SK-MEL-5 (cell line): ENCODE measurements at regions not wholly inside any gene's neighbourhood (a gene's known extent, or its start where the extent isn't known, plus 50 kb on each side); places are given as distances from the start of the nearest gene placed in this dataset.
"Not testable (repeated sequence)": the region's sequence is repeated elsewhere in the genome, so short reads cannot be mapped to it uniquely, and the experiment has no call there.

Experiments
- DNase-seq: peaks from one replicate; pipeline ENCODE4 v3.0.0-alpha.2; 2016; ENCODE audit warnings: low read depth, low spot score
- in situ Hi-C: cut with HindIII; loops from 2 replicates; pipeline ENCODE4 v1.10.0; 2016; ENCODE audit warnings: low sequenced_read_pairs, high pct_unique_total_duplicates, low pct_unique_long_range_greater_than_20kb

- DNase-seq = no peak
- in situ Hi-C loops = no loop called here
These were observed 70.4 kb downstream of the TDRD15 start for GRCh38 chr2:21194147-21194546.

GRCh38 chr2:21194858-21195271 lies 71.1 kb downstream of the TDRD15 start:
- peak; percentile 89 for DNase-seq
- in situ Hi-C loops = no loop called here

- in situ Hi-C loops = no loop called here
These were observed 71.6 kb downstream of the TDRD15 start for GRCh38 chr2:21195326-21195725.

GRCh38 chr2:21198637-21199036 lies 74.9 kb downstream of the TDRD15 start:
- in situ Hi-C loops = no loop called here
- DNase-seq = no peak

More at GRCh38 chr2:21195326-21195725, 71.6 kb downstream of the TDRD15 start:
- DNase-seq = no peak

- no peak for DNase-seq
- in situ Hi-C loops = no loop called here
These were observed 80.2 kb downstream of the TDRD15 start for GRCh38 chr2:21203976-21204375.

GRCh38 chr2:21214085-21214484 lies 90.3 kb downstream of the TDRD15 start:
- in situ Hi-C loops = not testable (repeated sequence)

GRCh38 chr2:21217442-21217841 lies 93.7 kb downstream of the TDRD15 start:
- no peak for DNase-seq
- in situ Hi-C loops = no loop called here

More at GRCh38 chr2:21214085-21214484, 90.3 kb downstream of the TDRD15 start:
- not testable (repeated sequence) for DNase-seq

GRCh38 chr2:21220930-21221329 lies 97.2 kb downstream of the TDRD15 start:
- DNase-seq = no peak
- in situ Hi-C loops = no loop called here

GRCh38 chr2:21223618-21224017 lies 99.8 kb downstream of the TDRD15 start:
- peak; percentile 37 for DNase-seq
- in situ Hi-C loops = no loop called here

- DNase-seq = no peak
- in situ Hi-C loops = no loop called here
These were observed 104.5 kb downstream of the TDRD15 start for GRCh38 chr2:21228041-21228895.

GRCh38 chr2:21229302-21229701 lies 105.5 kb downstream of the TDRD15 start:
- in situ Hi-C loops = no loop called here
- no peak for DNase-seq

GRCh38 chr2:21230140-21230539 lies 106.4 kb downstream of the TDRD15 start:
- no peak for DNase-seq
- in situ Hi-C loops = no loop called here

GRCh38 chr2:21231985-21232384 lies 108.2 kb downstream of the TDRD15 start:
- in situ Hi-C loops = no loop called here
- DNase-seq = no peak

GRCh38 chr2:21233194-21233593 lies 109.4 kb downstream of the TDRD15 start:
- in situ Hi-C loops = no loop called here

GRCh38 chr2:21234001-21234400 lies 110.2 kb downstream of the TDRD15 start:
- in situ Hi-C loops = no loop called here
- no peak for DNase-seq

More at GRCh38 chr2:21233194-21233593, 109.4 kb downstream of the TDRD15 start:
- DNase-seq = no peak

GRCh38 chr2:21234464-21235120 lies 110.8 kb downstream of the TDRD15 start:
- in situ Hi-C loops = no loop called here

GRCh38 chr2:21239749-21240148 lies 116.0 kb downstream of the TDRD15 start:
- DNase-seq, in situ Hi-C loops: not testable (repeated sequence)

More at GRCh38 chr2:21234464-21235120, 110.8 kb downstream of the TDRD15 start:
- peak; percentile 11 for DNase-seq

- DNase-seq = no peak
These were observed 120.4 kb downstream of the TDRD15 start for GRCh38 chr2:21244161-21244560.

GRCh38 chr2:21245565-21245964 lies 121.8 kb downstream of the TDRD15 start:
- in situ Hi-C loops = no loop called here
- no peak for DNase-seq

More at GRCh38 chr2:21244161-21244560, 120.4 kb downstream of the TDRD15 start:
- in situ Hi-C loops = no loop called here
